SW480 (cell line): ENCODE measurements at regions not wholly inside any gene's neighbourhood (a gene's known extent, or its start where the extent isn't known, plus 50 kb on each side); places are given as distances from the start of the nearest gene placed in this dataset.
"Not testable (repeated sequence)": the region's sequence is repeated elsewhere in the genome, so short reads cannot be mapped to it uniquely, and the experiment has no call there.

ENCODE experiments used
- DNase-seq: peaks from one replicate; pipeline ENCODE4 v3.0.0-alpha.2; 2016; ENCODE audit warnings: low spot score

- DNase-seq: no peak
Measured at GRCh38 chr10:44745920-44746319, 165.2 kb upstream of the TMEM72 start.

GRCh38 chr10:44747593-44748172 is 163.5 kb upstream of the TMEM72 start:
- DNase-seq: no peak

GRCh38 chr10:44749151-44749550 is 162.0 kb upstream of the TMEM72 start:
- no peak for DNase-seq

GRCh38 chr10:44752451-44753441 is 158.4 kb upstream of the TMEM72 start:
- peak; percentile 5 for DNase-seq

- not testable (repeated sequence) for DNase-seq
Measured at GRCh38 chr10:44754355-44754754, 156.8 kb upstream of the TMEM72 start.

- DNase-seq: no peak
Measured at GRCh38 chr10:44755481-44755880, 155.7 kb upstream of the TMEM72 start.

GRCh38 chr10:44756216-44756615 is 154.9 kb upstream of the TMEM72 start:
- DNase-seq: no peak

GRCh38 chr10:44757551-44758205 is 153.5 kb upstream of the TMEM72 start:
- no peak for DNase-seq

- no peak for DNase-seq
Measured at GRCh38 chr10:44759122-44759521, 152.0 kb upstream of the TMEM72 start.

- DNase-seq: no peak
Measured at GRCh38 chr10:44760513-44760912, 150.6 kb upstream of the TMEM72 start.

- DNase-seq: no peak
Measured at GRCh38 chr10:44761076-44761475, 150.1 kb upstream of the TMEM72 start.

GRCh38 chr10:44763331-44763730 is 147.8 kb upstream of the TMEM72 start:
- DNase-seq: no peak

- DNase-seq: no peak
Measured at GRCh38 chr10:44765299-44765698, 145.8 kb upstream of the TMEM72 start.

GRCh38 chr10:44766631-44767030 is 144.5 kb upstream of the TMEM72 start:
- DNase-seq: no peak

- DNase-seq: no peak
Measured at GRCh38 chr10:44769450-44769849, 141.7 kb upstream of the TMEM72 start.

- no peak for DNase-seq
Measured at GRCh38 chr10:44771233-44771995, 139.7 kb upstream of the TMEM72 start.

- no peak for DNase-seq
Measured at GRCh38 chr10:44773565-44773964, 137.6 kb upstream of the TMEM72 start.

GRCh38 chr10:44774676-44775401 is 136.3 kb upstream of the TMEM72 start:
- DNase-seq: no peak

- no peak for DNase-seq
Measured at GRCh38 chr10:44775402-44775741, 135.8 kb upstream of the TMEM72 start.

GRCh38 chr10:44776181-44776580 is 135.0 kb upstream of the TMEM72 start:
- no peak for DNase-seq

- no peak for DNase-seq
Measured at GRCh38 chr10:44779511-44779910, 131.6 kb upstream of the TMEM72 start.

GRCh38 chr10:44780426-44780825 is 130.7 kb upstream of the TMEM72 start:
- DNase-seq: no peak
